ENCODE measurements at regions not wholly inside any gene's neighbourhood (a gene's known extent, or its start where the extent isn't known, plus 50 kb on each side); places are given as distances from the start of the nearest gene placed in this dataset.

- DNase-seq, result no peak
These were observed 264.4 kb upstream of the GAS1 start for GRCh38 chr9:87211669-87212068.

GRCh38 chr9:87212605-87213021 lies 265.3 kb upstream of the GAS1 start:
- DNase-seq, result no peak

GRCh38 chr9:87213948-87214347 lies 266.6 kb upstream of the GAS1 start:
- DNase-seq, result no peak

GRCh38 chr9:87214991-87215390 lies 267.7 kb upstream of the GAS1 start:
- DNase-seq, result no peak

GRCh38 chr9:87216036-87216435 lies 268.7 kb upstream of the GAS1 start:
- no peak for DNase-seq

- DNase-seq, result no peak
These were observed 269.7 kb upstream of the GAS1 start for GRCh38 chr9:87216897-87217455.

- no peak for DNase-seq
These were observed 274.0 kb upstream of the DAPK1 start for GRCh38 chr9:87223392-87224246.

- no peak for DNase-seq
These were observed 270.8 kb upstream of the DAPK1 start for GRCh38 chr9:87226896-87227295.

- no peak for DNase-seq
These were observed 270.2 kb upstream of the DAPK1 start for GRCh38 chr9:87227456-87227855.

- no peak for DNase-seq
These were observed 268.6 kb upstream of the DAPK1 start for GRCh38 chr9:87229108-87229507.

GRCh38 chr9:87233431-87233830 lies 264.2 kb upstream of the DAPK1 start:
- DNase-seq, result no peak

GRCh38 chr9:87233899-87234455 lies 263.7 kb upstream of the DAPK1 start:
- DNase-seq, result no peak

- no peak for DNase-seq
These were observed 262.8 kb upstream of the DAPK1 start for GRCh38 chr9:87234854-87235253.

- DNase-seq, result no peak
These were observed 261.1 kb upstream of the DAPK1 start for GRCh38 chr9:87236546-87236945.

- DNase-seq, result no peak
These were observed 260.3 kb upstream of the DAPK1 start for GRCh38 chr9:87237336-87237735.

GRCh38 chr9:87238545-87238944 lies 259.1 kb upstream of the DAPK1 start:
- no peak for DNase-seq

- DNase-seq, result no peak
These were observed 258.4 kb upstream of the DAPK1 start for GRCh38 chr9:87239312-87239711.

GRCh38 chr9:87243602-87244001 lies 254.1 kb upstream of the DAPK1 start:
- DNase-seq, result no peak

- DNase-seq, result no peak
These were observed 252.4 kb upstream of the DAPK1 start for GRCh38 chr9:87245271-87245670.

GRCh38 chr9:87247097-87247496 lies 250.6 kb upstream of the DAPK1 start:
- DNase-seq, result no peak

GRCh38 chr9:87249029-87249428 lies 248.6 kb upstream of the DAPK1 start:
- no peak for DNase-seq

- no peak for DNase-seq
These were observed 247.5 kb upstream of the DAPK1 start for GRCh38 chr9:87250205-87250604.

GRCh38 chr9:87255431-87256155 lies 242.1 kb upstream of the DAPK1 start:
- no peak for DNase-seq

- DNase-seq, result no peak
These were observed 240.7 kb upstream of the DAPK1 start for GRCh38 chr9:87256973-87257372.
